GM19452 (cell line): ENCODE measurements at regions not wholly inside any gene's neighbourhood (a gene's known extent, or its start where the extent isn't known, plus 50 kb on each side); places are given as distances from the start of the nearest gene placed in this dataset.

Experiments used
- ATAC-seq: cut with Tn5 transposase; IDR thresholded peaks from one replicate; pipeline ENCODE4 v1.9.1; 2021; ENCODE audit not compliant: unreplicated experiment

GRCh38 chr10:70939441-70940003 is 51.2 kb upstream of the PCBD1 start:
- no peak for ATAC-seq

GRCh38 chr10:70940834-70941568 is 52.6 kb upstream of the PCBD1 start:
- no peak for ATAC-seq

DNA sequence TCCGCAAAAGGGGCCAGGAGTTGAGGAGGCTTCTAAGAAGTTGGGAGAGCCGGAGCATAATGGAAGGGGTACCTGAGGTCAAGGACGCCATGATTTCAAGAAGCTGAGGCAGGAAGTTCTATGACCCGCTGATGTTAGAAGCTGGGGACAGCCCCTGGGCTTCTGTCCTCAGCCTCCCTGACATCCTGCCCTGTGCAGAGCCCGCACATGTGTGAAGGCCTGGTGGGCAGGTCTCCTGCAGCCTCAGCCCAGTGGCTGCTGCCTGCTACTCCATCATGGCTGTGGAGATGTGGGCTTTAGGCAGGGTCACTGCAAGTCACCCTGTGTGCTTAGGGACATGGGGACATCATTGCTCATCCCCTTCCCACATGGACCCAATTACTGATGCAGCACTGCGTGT is 53.8 kb upstream of the PCBD1 start:
- no peak for ATAC-seq

DNA sequence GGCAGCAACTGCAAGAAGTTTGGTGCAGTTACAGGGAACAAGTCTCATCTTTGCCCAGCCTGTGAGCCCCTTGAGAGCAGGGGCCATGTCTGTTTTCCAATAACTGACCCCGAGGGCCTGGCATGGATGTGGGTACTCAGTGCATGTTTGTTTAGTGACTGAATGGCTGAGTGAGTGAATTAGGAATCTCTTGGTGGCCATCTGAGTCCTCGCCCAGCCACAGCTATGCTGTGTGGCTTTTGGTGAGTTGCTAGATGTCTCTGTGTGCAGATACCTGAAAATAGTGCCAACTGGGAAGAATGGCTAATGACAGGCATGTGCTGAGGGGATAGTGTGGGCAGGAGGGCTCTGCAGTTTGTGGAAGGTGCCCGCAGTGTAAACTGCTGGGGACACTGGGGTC is 54.4 kb upstream of the PCBD1 start:
- ATAC-seq = no peak

DNA sequence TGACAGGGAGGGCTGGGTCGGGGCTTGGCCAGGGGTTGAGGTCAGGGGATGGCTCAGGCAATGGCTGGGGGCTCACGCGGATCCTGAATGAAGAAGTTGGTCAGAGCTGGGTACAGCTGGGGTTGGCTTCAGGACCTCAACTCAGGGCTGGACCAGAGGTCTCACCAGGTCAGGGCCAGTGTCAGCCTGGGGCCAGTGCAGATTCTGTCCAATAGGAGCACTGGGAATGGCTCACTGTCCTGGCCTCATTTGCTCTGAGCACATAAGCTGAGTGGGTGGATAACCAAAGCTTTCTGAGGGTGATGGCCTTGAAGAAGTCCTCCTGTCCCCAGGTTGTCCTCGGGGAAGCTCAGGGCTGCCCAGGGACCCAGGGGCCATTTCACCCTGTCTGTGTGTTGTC is 54.9 kb upstream of the PCBD1 start:
- ATAC-seq = no peak

DNA sequence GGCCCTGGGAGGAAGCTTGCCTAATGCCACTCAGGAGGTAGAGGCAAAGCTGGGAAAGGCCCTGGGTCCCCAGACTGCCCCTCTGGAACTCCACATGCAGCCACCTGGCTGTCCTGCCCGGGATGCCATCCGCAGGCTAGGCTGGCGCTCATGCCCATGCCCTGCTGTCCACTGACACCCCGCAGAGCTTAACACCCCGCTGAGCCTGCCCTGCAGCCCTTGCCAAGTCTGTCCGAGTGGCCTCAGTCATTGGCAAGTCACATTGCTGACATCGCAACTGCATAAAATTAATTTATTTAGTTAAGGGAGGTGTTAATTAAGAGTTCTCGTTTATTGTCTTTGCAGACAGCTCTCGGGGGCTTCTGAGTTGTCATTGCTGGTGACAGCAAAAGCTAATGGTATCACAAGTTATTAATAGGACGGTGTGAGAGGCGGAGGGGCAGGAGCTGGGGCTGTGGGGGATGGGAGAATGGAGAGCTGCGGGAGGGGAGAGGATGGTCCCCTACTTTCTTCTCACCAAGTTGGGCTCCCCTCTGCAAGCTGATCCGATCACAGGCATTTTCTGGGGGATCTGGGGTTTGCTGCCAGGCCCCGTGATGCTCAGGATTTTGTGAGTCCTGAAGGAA is 55.6 kb upstream of the PCBD1 start:
- no peak for ATAC-seq

DNA sequence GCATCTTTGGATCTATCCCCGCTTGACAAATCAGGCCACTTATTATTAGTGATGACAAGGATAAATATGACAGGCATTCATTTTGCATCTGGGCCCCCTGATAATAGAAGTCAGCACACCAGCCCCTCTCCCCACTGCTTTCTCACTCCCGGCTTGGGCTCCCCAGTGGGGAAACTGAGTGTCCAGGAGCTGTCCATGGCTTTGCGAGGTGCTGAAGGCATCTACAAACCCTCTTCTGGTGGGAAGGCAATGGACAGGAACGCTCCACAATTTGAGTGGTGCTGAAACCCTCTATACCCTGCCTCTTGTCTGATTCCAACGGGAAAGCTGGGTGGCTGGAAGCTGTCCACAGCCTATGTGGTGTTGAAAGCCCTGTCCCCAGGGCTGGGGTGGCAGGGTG is 61.7 kb upstream of the PCBD1 start:
- ATAC-seq = no peak

GRCh38 chr10:70950801-70951200 is 62.4 kb upstream of the PCBD1 start:
- ATAC-seq = no peak

DNA sequence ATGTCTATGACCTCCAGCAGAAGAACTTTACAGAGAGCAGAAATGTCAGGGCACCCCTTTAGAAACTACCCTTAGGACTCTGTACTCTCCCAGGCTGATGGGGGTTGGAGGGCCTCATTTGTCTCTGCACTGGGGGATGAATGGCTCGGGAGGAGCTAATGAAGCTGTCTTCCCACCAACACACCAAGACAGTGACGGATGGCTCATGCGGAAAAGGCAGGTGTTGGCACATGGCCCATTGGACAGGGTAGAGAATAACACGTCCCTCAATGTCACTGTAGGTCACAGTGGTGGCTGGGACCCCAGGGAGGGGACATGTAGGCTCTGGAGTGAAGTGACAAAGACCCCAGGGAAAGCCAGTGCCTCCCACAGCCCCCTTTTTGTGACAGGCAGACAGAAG is 64.0 kb upstream of the PCBD1 start:
- ATAC-seq = no peak

DNA sequence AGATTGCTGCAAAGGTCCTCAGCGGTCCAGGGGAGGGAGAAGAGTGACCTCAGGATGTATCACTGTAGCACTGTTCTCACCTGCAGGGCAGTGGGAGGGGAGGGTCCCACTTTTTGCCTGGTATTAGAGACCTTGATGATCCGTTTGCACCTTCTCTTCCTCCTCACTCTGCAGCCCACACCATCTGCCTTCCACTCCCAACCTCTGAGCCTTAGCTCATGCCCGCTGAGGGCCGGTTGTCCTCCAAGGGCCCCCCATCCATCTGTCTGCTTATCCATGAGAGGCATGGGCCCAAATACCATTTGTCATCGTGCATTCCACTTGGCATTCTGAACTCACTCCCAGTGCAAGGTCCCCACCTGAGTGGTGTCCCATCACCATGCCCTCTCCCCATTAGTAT is 64.6 kb upstream of the PCBD1 start:
- no peak for ATAC-seq

DNA sequence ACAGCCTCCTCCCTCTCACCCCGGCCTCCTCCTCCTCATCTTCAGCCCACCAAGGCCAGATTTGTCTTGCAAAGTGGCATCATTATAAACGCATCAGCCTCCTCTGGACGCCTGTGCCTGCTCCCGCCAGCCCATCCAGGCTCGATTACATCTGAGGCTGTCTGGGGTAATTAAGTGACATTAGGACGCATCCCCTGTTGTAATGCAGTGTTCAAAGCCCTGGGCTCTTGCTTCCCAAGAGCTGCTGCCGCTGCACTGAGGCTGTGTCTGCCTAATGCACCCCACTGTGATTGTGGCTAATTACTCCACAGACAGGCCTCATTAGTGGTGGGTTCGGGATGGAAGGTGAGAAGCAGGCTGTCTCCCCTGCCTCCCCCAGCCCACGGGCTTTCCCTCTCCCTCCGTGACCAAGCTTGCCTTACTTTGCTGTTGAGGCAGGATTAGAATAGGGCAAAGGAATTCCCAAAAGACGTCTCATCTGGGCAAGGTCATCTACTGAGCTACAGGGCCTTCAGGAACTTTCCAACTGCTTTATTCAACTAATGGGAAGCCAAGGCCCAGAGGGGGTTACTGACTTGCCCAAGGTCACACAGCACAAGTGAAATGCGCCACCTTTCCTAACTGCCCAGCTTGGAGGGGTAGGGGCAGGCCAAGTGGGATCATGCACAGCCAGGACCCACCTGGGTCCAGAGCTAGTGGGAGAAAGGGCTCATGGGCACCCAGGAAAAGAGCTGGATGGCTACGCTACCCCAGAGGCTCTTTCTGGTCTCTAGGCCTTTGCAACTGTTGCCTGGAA is 66.2 kb upstream of the PCBD1 start:
- no peak for ATAC-seq

GRCh38 chr10:70956029-70956759 is 67.8 kb upstream of the PCBD1 start:
- no peak for ATAC-seq

DNA sequence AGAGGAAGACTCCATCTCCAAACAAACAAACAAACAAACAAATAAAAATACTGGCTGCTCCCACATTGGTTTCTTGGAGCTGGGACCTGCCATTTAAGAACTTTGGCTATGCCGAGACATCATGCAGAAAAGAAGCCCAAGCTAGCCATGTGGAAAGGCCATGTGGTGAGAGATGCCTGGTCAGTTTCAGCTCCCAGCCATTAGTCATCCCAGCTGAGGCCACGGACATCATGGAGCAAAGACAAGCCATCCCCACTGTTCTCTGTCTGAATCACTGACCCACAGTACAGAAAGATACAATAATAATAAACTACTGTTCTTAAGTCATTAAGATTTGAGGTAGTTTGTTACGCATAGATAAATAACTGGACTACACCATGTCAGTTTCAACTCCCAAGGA is 70.0 kb upstream of the PCBD1 start:
- no peak for ATAC-seq

DNA sequence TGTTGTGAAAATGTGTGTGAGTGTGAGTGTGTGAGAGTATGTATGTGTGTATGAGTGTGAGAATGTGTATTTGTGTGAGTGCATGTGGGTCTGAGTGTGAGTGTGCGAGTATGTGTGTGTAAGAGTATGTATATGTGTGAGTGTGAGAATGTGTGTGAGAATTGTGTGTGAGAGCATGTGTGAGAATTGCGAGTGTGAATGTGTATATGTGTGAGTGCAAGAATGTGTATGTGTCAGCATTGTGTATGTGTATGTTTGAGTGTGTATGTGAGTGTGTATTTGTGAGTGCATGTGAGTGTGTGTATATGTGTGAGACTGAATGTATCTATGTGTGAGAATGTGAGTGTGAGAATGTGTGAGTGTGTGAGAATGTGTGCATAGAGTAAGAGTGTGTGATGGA is 72.0 kb upstream of the PCBD1 start:
- ATAC-seq = no peak

DNA sequence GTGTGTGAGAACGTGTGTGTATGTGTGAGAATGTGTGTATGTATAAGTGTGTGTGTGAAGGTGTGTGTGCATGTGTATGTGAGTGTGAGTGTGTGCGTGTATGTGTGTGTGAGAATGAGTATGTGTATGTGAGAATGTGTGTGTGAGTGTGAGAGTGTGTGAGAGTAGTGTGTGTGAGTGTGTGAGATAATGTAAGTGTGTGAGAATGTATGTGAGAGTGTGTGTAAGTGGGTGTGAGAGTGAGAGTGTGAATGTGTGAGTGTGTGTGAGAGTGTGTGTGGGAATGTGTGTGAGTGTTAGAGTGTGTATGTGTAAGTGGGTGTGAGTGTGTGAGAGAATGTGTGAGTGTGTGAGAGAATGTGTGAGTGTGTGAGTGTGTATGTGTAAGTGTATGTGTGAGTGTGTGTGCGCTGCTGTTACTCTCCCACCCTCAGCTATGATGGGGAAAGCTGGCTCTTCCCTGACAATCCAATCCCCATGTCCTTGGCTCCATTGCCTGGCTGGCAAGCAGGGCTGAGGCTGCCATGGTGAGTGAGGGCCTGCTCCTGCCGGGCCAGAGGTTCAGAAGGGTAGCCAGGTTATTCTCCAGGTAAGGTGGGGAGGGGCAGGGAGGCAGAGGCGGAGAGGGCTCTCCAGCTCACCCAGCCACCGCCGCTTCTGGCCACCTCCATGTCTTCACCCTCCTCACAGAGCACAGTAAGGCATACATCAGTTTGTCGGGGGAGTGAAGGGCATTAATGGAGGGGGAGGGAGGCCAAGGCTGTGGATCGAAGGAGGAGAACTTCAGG is 72.6 kb upstream of the PCBD1 start:
- ATAC-seq = no peak

DNA sequence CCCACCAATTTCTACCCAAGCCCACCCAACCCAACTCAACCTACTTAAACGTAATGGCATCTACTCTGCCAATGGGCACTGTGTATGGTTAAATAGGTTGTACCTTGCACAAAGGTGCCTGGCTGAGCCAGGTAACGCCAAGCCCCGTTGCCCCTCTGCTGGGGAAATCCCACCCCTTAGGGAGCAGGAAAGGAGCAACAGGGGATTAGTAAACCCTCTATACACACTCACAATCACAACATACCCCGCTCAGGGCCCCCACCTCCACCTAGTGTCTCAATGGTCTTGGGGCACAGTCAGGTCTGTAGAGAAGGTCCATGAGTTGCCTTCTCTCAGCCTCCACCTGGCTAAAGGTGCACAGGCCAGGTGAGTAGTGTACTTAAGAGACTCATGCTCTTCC is 74.3 kb upstream of the PCBD1 start:
- no peak for ATAC-seq

DNA sequence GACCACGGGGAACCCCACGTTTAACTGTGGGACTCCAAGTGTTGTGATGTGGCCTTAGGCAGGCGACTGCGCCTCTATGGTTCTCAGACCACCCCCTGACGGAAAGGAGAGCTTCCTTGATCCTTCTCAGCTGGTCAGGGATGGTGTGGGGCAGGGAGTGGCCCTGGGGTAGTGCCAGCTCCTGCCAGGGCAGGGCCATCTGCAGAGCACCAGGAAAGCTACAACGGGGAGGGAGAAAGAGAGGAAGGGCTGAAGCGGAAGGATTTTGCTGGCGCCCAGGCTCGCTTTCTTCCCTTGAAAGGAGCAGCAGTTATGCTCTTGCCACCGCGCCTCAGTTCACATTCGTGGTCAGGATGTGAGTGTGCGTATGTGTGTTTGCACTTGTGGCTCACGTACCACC is 74.9 kb upstream of the PCBD1 start:
- ATAC-seq = no peak

- ATAC-seq = no peak
These were observed 75.9 kb upstream of the PCBD1 start for GRCh38 chr10:70964245-70964644.

DNA sequence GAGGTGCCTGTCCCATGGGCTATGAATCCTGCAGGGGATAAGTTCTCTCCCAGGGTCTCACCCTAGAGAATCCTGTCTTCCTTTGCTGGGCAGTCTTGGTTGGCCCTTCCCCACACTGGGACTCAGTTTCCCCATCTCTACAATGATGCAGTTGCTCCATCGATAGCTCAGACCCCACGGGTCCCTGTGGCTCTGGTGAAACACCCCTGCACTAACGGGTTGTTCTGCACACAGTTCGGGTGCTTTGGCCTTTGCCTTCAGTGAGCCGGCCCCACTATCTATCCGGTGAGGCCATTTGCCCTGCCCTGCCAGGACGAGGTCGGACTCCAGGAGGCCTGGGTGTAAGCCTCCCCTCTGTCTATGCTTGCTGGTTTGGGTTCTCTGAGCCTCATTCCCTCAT is 76.5 kb upstream of the PCBD1 start:
- ATAC-seq = no peak

DNA sequence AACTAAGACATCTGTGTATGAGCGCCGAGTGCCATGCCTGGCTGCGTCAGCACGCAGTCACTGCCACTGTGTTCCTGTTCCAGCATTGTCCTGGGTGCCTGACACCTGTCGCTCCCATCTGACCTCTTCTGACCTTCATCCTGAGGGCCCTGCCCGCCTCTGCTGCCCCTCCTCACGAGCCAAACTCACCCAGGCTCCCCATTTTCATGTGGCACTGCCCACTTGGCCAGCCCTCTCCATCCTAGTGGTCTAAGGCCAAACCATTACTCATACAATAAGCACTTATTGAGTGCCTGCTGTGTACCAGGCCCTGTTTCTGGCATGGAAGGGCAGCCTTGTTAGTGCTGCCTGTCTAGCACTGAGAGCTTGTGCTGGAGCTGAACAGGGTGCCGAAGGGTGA is 77.2 kb upstream of the PCBD1 start:
- ATAC-seq = no peak
